Peyer's patch (tissue), 4 donors: ENCODE measurements at regions not wholly inside any gene's neighbourhood (a gene's known extent, or its start where the extent isn't known, plus 50 kb on each side); places are given as distances from the start of the nearest gene placed in this dataset.

Source experiments
- POLR2A ChIP-seq, 2 donors: fragments of 450-650 bp; IDR thresholded peaks; one replicate each; pipeline ENCODE4 v1.5.1; 2017; ENCODE audit warnings: antibody characterized with exemption in 2 of 2, mild to moderate bottlenecking in 2 of 2, moderate library complexity in 2 of 2
- TF ChIP-seq, protein P1 (sequence below), 6 experiments: fragments of 450-650 bp in 4 of 6; fragments of 200-600 bp in 2 of 6; sonication (generic) in 1 of 6; IDR thresholded peaks; one replicate each; pipeline ENCODE4 v1.5.1; 2017 to 2019; ENCODE audit warnings: antibody characterized with exemption in 6 of 6, mild to moderate bottlenecking in 3 of 6, moderate library complexity in 1 of 6

DNA sequence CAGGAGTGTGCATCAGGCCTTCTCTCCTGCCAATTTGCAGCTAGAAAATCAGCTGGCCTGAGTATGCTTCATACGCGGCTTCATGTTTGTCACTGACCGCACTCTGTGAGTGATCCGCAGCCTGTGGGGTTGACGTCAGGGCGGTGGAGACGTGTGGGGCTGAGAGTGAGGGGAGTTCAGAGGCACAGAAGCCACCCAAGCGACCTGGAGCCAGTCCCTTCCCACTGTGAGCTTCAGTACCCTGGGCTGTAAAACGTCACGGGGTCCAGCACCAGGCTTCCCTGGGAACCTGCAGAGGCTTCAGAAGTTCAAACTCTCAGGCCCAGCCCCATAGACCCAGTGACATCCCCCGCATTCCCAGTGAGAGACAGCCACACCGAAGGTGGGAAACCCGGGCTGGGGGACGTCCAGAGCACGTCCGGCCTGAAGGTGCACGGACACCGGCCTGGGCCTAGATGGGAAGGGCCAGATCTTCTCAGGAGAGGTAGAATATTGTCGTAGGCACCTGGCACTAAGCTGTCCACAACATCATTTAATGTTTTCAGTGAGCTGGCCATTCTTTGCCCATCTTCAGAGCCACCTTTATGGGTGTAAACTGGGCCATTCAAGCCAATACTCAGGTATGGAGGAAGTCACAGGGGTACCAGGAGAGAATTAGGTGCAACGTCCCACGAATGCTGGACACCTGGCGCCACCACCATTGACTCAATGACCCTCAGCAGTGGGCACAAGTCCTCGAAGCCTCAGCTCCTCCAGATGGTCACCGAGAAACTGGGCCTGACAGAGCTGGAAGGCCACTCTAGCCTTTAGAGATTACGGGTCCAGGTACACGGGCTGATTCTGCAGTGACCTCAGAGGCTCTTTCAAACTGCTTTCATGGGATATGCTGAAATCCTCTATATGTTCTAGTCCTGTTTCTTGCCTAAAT, 235.6 kb upstream of the MYT1L start:
- TF ChIP-seq, protein P1, sequence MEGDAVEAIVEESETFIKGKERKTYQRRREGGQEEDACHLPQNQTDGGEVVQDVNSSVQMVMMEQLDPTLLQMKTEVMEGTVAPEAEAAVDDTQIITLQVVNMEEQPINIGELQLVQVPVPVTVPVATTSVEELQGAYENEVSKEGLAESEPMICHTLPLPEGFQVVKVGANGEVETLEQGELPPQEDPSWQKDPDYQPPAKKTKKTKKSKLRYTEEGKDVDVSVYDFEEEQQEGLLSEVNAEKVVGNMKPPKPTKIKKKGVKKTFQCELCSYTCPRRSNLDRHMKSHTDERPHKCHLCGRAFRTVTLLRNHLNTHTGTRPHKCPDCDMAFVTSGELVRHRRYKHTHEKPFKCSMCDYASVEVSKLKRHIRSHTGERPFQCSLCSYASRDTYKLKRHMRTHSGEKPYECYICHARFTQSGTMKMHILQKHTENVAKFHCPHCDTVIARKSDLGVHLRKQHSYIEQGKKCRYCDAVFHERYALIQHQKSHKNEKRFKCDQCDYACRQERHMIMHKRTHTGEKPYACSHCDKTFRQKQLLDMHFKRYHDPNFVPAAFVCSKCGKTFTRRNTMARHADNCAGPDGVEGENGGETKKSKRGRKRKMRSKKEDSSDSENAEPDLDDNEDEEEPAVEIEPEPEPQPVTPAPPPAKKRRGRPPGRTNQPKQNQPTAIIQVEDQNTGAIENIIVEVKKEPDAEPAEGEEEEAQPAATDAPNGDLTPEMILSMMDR (IDR thresholded peaks at IDR 0.05) = no peak
- no peak for TF ChIP-seq POLR2A (IDR thresholded peaks at IDR 0.05)
